GM12874 (cell line): ENCODE measurements at regions not wholly inside any gene's neighbourhood (a gene's known extent, or its start where the extent isn't known, plus 50 kb on each side); places are given as distances from the start of the nearest gene placed in this dataset.

Experiments used
- TF ChIP-seq, protein P1 (sequence below): IDR thresholded peaks from 2 replicates; pipeline ENCODE4 v1.5.1; 2011; ENCODE audit warnings: low read depth, mild to moderate bottlenecking, control low read depth, low read length, moderate library complexity; ENCODE audit not compliant: insufficient read depth

- TF ChIP-seq, protein P1, sequence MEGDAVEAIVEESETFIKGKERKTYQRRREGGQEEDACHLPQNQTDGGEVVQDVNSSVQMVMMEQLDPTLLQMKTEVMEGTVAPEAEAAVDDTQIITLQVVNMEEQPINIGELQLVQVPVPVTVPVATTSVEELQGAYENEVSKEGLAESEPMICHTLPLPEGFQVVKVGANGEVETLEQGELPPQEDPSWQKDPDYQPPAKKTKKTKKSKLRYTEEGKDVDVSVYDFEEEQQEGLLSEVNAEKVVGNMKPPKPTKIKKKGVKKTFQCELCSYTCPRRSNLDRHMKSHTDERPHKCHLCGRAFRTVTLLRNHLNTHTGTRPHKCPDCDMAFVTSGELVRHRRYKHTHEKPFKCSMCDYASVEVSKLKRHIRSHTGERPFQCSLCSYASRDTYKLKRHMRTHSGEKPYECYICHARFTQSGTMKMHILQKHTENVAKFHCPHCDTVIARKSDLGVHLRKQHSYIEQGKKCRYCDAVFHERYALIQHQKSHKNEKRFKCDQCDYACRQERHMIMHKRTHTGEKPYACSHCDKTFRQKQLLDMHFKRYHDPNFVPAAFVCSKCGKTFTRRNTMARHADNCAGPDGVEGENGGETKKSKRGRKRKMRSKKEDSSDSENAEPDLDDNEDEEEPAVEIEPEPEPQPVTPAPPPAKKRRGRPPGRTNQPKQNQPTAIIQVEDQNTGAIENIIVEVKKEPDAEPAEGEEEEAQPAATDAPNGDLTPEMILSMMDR = no peak
These were observed 54.0 kb downstream of the MAP10 start for GRCh38 chr1:232859216-232859615.

DNA sequence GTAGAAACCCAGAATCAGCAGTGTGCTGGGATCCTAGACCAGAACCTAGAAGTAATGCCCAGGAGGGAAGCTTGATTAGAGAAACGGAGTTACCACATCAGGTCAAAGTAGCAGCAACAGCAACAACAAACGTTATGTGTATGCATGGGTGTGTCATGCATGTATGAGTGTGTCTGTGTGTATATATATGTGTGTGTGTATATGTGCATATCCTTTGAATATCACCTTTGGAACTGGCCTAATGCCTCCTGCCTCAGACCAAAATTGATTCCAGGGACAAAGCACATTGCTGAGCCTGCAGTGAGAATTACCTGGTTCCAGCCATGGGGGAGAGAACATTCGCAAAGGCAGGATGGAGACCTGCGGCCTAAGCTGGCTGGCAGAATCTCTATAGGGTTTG, 55.9 kb downstream of the MAP10 start:
- TF ChIP-seq, protein P1 = no peak

DNA sequence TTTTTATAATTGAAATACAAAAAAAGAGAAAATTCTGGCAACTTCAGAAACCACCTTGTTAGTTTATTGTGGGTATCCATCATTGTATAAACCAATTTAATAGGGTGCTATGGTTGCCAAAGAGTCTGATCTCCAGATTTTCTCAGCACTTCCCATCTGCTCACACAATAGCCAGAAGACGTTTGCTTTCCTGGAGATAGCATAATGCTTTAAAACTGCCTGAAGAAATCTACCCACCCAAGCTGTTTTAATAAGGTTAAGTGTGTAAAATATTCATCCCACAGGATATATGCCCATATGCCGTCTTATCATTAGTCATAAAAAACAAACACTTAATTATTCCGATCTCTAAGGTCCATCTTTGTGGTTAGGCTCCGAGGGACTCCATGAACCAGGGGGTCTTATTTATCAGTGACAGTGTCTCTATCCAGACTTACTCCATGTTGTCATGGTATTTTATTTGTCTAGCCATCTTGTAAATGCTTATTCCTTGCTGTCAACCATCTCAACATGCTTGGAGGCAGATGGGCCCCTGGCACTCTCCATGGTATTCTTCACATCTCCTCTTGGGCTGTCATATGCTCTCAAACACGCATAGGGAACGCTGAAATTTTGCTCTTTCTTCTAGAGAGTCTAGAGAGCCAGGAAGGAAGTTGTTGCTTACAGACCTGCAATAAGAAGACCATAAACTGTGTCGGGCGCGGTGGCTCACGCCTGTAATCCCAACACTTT, 58.5 kb downstream of the MAP10 start:
- TF ChIP-seq, protein P1 = no peak

- TF ChIP-seq, protein P1 = no peak
These were observed 60.1 kb downstream of the MAP10 start for GRCh38 chr1:232865102-232865931.

DNA sequence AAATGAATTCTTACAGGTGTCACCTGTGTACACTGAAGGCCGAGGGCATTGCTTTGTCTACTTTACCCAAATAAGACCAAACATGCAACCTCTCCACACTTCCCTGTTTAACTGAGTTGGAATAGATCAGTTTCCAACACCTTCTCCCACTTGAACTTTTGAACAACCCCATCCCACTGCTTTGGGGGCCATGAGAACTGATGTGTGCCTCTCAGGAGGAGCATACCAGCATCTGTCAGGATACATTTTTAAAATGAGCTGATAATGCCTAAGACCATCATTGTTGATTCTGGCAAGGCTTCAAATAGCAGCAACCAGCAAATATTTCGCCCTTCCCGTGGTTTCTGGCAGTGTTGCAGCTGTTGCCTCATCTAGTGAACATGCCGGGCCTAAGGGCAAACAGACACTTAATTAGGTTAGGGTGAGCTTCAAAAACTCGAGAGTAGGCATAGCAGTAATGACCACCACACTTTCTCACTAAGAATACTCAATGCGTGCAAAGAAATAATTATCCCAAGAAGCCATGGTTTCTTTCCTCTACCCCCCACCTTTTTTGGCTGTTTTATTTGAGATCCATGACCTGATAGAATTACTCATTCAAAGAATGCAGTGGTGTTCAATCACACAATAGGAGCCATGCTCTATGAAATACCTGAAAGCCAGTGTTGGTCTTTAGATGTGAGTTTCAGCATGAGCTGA, 63.7 kb downstream of the MAP10 start:
- TF ChIP-seq, protein P1 = no peak

- TF ChIP-seq, protein P1 = no peak
These were observed 67.1 kb downstream of the MAP10 start for GRCh38 chr1:232872284-232872683.

GRCh38 chr1:232872738-232873137, 67.5 kb downstream of the MAP10 start:
- TF ChIP-seq, protein P1 = no peak
